ENCODE measurements at regions not wholly inside any gene's neighbourhood (a gene's known extent, or its start where the extent isn't known, plus 50 kb on each side); places are given as distances from the start of the nearest gene placed in this dataset.

- TF ChIP-seq CTCF (IDR thresholded peaks at IDR 0.05; ENCODE audit: poor library complexity) (no peak), EZH2 (IDR thresholded peaks at IDR 0.05; ENCODE audit: borderline replicate concordance) (no peak), EZH2phosphoT487 (IDR thresholded peaks at IDR 0.05; ENCODE audit: low read depth, severe bottlenecking, unreplicated experiment) (no peak)
Measured at GRCh38 chr11:43556612-43557375, 123.7 kb upstream of the HSD17B12 start.

Measured in hepatocyte (in vitro differentiated cells).